ENCODE measurements at regions not wholly inside any gene's neighbourhood (a gene's known extent, or its start where the extent isn't known, plus 50 kb on each side); places are given as distances from the start of the nearest gene placed in this dataset.

DNA sequence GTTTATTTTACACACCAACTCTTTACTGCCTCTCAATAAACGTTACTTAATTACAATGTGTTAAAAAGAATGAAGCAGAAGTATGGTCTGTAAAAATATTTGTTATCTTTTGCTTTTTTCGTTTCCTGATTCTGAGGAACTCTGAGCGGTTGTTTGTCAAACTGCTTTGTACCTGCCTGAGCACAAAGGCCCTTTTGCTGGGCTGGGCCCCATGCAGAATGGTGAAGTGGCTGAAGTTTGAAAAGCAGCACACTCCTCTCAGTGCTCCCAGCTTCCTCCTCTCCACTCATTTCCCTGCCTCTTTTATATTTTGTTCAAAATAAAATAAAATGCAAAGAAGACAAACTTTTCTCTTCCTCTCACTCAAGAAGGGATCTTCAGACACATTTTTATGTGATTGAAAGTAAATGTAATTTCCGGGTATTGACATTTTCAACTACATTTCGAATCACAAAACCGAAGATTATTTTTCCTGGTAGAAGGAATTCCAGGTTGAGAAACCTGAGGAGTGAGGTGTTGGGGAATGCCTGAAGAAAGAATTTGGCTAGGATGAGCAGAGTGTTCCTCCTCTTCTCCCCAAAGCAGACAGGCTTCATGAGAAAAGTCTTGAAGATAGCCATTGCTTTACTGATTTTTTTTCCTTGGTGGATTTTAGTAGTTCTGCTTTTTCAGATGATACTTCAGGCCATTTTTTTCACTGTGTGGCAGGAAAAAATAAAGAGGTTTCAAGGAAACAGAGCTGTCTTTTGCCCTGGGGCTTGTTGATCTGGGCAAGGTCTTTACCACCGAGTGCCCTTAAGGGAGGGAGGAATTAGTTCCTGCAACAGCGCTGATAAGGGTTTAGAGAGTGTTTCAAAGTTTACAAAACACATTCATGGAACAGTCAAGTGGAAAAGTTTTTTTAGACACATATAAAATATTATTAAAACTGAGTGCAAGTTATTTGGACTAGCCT lies 229.8 kb downstream of the NFKBIZ start:
- TF ChIP-seq ZBTB1 (CRISPR knock-in tag; IDR thresholded peaks at IDR 0.05; ENCODE audit: borderline replicate concordance) = no peak
- TF ChIP-seq MEIS2 (CRISPR knock-in tag; IDR thresholded peaks at IDR 0.05) = no peak
- no peak for TF ChIP-seq ZFP41 (CRISPR knock-in tag; IDR thresholded peaks at IDR 0.05; ENCODE audit: borderline replicate concordance)
- no peak for TF ChIP-seq KDM1A (CRISPR knock-in tag; IDR thresholded peaks at IDR 0.05)
- no peak for TF ChIP-seq SP4 (CRISPR knock-in tag; IDR thresholded peaks at IDR 0.05)
- TF ChIP-seq E2F1 (CRISPR knock-in tag; IDR thresholded peaks at IDR 0.05) = no peak
- no peak for TF ChIP-seq MAZ (IDR thresholded peaks at IDR 0.05; ENCODE audit: borderline replicate concordance, low read depth, low read length)
- TF ChIP-seq MAZ (CRISPR knock-in tag; IDR thresholded peaks at IDR 0.05; ENCODE audit: low read depth) = no peak
- TF ChIP-seq, protein P1, sequence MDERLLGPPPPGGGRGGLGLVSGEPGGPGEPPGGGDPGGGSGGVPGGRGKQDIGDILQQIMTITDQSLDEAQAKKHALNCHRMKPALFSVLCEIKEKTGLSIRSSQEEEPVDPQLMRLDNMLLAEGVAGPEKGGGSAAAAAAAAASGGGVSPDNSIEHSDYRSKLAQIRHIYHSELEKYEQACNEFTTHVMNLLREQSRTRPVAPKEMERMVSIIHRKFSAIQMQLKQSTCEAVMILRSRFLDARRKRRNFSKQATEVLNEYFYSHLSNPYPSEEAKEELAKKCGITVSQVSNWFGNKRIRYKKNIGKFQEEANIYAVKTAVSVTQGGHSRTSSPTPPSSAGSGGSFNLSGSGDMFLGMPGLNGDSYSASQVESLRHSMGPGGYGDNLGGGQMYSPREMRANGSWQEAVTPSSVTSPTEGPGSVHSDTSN (CRISPR knock-in tag; IDR thresholded peaks at IDR 0.05) = no peak
- TF ChIP-seq FOXK1 (CRISPR knock-in tag; IDR thresholded peaks at IDR 0.05; ENCODE audit: borderline replicate concordance, low read depth) = no peak
- TF ChIP-seq TCF7 (IDR thresholded peaks at IDR 0.05; ENCODE audit: low read depth) = no peak
